ENCODE measurements at regions not wholly inside any gene's neighbourhood (a gene's known extent, or its start where the extent isn't known, plus 50 kb on each side); places are given as distances from the start of the nearest gene placed in this dataset.

- DNase-seq (ENCODE audit: low read depth): no peak
- TF ChIP-seq, protein P1, sequence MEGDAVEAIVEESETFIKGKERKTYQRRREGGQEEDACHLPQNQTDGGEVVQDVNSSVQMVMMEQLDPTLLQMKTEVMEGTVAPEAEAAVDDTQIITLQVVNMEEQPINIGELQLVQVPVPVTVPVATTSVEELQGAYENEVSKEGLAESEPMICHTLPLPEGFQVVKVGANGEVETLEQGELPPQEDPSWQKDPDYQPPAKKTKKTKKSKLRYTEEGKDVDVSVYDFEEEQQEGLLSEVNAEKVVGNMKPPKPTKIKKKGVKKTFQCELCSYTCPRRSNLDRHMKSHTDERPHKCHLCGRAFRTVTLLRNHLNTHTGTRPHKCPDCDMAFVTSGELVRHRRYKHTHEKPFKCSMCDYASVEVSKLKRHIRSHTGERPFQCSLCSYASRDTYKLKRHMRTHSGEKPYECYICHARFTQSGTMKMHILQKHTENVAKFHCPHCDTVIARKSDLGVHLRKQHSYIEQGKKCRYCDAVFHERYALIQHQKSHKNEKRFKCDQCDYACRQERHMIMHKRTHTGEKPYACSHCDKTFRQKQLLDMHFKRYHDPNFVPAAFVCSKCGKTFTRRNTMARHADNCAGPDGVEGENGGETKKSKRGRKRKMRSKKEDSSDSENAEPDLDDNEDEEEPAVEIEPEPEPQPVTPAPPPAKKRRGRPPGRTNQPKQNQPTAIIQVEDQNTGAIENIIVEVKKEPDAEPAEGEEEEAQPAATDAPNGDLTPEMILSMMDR (conservative IDR thresholded peaks at IDR 0.05; ENCODE audit: low read depth, low read length): no peak
These were observed 148.2 kb downstream of the RAP2A start for GRCh38 chr13:97582170-97582569.

GRCh38 chr13:97583907-97584497 lies 150.0 kb downstream of the RAP2A start:
- no peak overlapping the region for H3K4me3 ChIP-seq (ENCODE audit: low read length)
- DNase-seq (ENCODE audit: low read depth): no peak
- TF ChIP-seq, protein P1 (conservative IDR thresholded peaks at IDR 0.05; ENCODE audit: low read depth, low read length): no peak

More at GRCh38 chr13:97582170-97582569, 148.2 kb downstream of the RAP2A start:
- H3K4me3 ChIP-seq (ENCODE audit: low read length): no peak overlapping the region

DNA sequence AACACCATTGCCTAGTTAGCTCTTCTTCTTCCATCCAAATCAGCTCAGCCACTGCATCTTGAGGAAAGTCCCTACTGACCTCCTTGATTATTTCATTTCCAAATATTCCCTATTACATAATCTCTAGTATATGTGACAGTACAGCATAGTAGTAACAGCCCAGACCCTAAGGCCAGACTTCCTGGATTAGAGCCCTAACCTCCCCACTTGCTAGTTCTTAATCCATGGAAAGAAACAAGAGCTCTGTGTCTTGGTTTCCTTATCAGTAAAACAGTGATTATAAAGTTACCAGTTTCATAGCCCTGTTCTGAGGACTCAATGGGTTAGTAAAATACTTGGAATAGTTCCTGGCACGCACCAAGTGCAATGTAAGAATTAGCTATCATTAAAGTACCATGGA lies 153.0 kb downstream of the RAP2A start:
- peak; percentile 51 for DNase-seq (ENCODE audit: low read depth)
- no peak overlapping the region for H3K4me3 ChIP-seq (ENCODE audit: low read length)
- TF ChIP-seq, protein P1 (conservative IDR thresholded peaks at IDR 0.05; ENCODE audit: low read depth, low read length): no peak

DNA sequence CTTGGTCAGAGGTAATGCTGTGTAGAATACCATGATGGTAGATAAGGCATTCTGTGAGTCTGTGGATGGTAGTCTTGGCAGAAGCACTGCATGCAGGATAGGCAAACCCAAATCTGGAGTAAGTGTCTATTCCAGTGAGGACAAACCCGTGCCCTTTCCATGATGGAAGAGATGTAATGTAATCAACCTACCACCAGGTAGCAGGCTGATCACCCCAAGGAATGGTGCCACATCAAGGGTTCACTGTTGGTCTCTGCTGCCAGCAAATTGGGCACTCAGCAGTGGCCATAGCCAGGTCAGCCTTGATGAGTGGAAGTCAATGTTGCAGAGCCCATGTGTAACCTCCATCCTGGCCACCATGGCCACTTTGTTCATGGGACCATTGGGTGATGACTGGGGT lies 155.0 kb downstream of the RAP2A start:
- no peak overlapping the region for H3K4me3 ChIP-seq (ENCODE audit: low read length)
- DNase-seq (ENCODE audit: low read depth): no peak
- TF ChIP-seq, protein P1 (conservative IDR thresholded peaks at IDR 0.05; ENCODE audit: low read depth, low read length): peak; percentile 2

DNA sequence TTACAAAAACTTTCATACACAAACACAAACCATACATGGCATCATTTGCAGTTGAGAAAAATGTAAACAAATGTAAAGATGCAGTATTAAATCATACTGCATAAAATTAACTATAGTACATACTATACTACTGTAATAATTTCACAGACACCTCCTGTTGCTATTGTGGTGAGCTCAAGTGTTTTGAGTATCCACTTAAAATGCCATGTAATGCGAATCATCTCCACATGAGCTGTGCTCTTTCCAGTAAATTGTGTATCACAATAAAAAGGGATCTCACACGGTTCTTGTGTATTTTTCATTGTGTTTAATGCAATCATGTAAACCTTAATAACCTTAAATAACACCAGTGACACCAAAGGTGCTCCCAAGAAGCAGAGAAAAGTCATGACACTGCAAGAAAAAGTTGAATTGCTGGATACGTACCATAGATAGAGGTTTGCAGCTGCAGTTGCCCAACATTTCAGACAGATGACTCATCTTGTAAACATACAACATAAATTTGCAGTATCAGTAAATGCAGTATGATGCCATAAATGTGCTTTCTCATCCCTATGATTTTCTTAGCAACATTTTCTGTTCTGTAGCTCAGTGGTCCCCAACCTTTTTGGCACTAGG lies 166.6 kb downstream of the RAP2A start:
- DNase-seq (ENCODE audit: low read depth): peak; percentile 23
- TF ChIP-seq, protein P1 (conservative IDR thresholded peaks at IDR 0.05; ENCODE audit: low read depth, low read length): no peak
- no peak overlapping the region for H3K4me3 ChIP-seq (ENCODE audit: low read length)

- TF ChIP-seq, protein P1 (conservative IDR thresholded peaks at IDR 0.05; ENCODE audit: low read depth, low read length): no peak
- no peak overlapping the region for H3K4me3 ChIP-seq (ENCODE audit: low read length)
These were observed 181.3 kb downstream of the RAP2A start for GRCh38 chr13:97615266-97615665.

GRCh38 chr13:97616385-97616784 lies 182.4 kb downstream of the RAP2A start:
- DNase-seq (ENCODE audit: low read depth): no peak
- TF ChIP-seq, protein P1 (conservative IDR thresholded peaks at IDR 0.05; ENCODE audit: low read depth, low read length): no peak
- no peak overlapping the region for H3K4me3 ChIP-seq (ENCODE audit: low read length)

More at GRCh38 chr13:97615266-97615665, 181.3 kb downstream of the RAP2A start:
- DNase-seq (ENCODE audit: low read depth): no peak

Data from retinal pigment epithelial cell (primary cell).